DND-41 (cell line): ENCODE measurements at regions not wholly inside any gene's neighbourhood (a gene's known extent, or its start where the extent isn't known, plus 50 kb on each side); places are given as distances from the start of the nearest gene placed in this dataset.

Experiments
- ATAC-seq: fragments of 200-7000 bp; cut with Tn5 transposase; 3 replicates; pipeline ENCODE4 v1.9.1; 2021; ENCODE audit warnings: low read depth; ENCODE audit not compliant: insufficient read depth
- DNase-seq: peaks from one replicate; pipeline ENCODE4 v3.0.0-alpha.2; 2020
- H2AFZ ChIP-seq: 2 replicates; pipeline ENCODE4 v1.6.0; 2012; ENCODE audit warnings: low read depth, low read length
- H3K27ac ChIP-seq: 2 replicates; pipeline ENCODE4 v1.5.1; 2012; ENCODE audit warnings: low read length, inconsistent platforms
- H3K27me3 ChIP-seq: fragments of 200-600 bp; sonication (generic); 2 replicates; pipeline ENCODE4 v1.6.0; 2012; ENCODE audit warnings: low read length, mild to moderate bottlenecking, inconsistent platforms; ENCODE audit not compliant: insufficient read depth, poor library complexity
- H3K36me3 ChIP-seq: 2 replicates; pipeline ENCODE4 v1.5.1; 2012; ENCODE audit warnings: low read length, inconsistent platforms; ENCODE audit not compliant: insufficient read depth
- H3K4me1 ChIP-seq: 2 replicates; pipeline ENCODE4 v1.5.1; 2012; ENCODE audit warnings: mild to moderate bottlenecking, low read length; ENCODE audit not compliant: insufficient read depth
- H3K4me2 ChIP-seq: 2 replicates; pipeline ENCODE4 v1.6.0; 2012; ENCODE audit warnings: mild to moderate bottlenecking, moderate library complexity, low read length, inconsistent platforms; ENCODE audit not compliant: insufficient read depth
- H3K4me3 ChIP-seq, 2 experiments: fragments of 200-600 bp in 1 of 2; shearing (Covaris generic) in 1 of 2; 2 replicates each; pipeline ENCODE4 v1.5.1; 2012 to 2016; ENCODE audit warnings: inconsistent platforms in 2 of 2, low read length in 2 of 2, mild to moderate bottlenecking in 2 of 2, low read depth in 1 of 2, moderate library complexity in 1 of 2
- H3K79me2 ChIP-seq: 2 replicates; pipeline ENCODE4 v1.6.0; 2012; ENCODE audit warnings: low read length, inconsistent platforms; ENCODE audit not compliant: insufficient read depth
- H3K9ac ChIP-seq: 2 replicates; pipeline ENCODE4 v1.6.0; 2012; ENCODE audit warnings: low read depth, mild to moderate bottlenecking, inconsistent platforms, low read length, moderate library complexity
- H3K9me3 ChIP-seq: 2 replicates; pipeline ENCODE4 v1.5.1; 2012; ENCODE audit warnings: low read length, moderate library complexity, mild to moderate bottlenecking, inconsistent platforms; ENCODE audit not compliant: insufficient read depth, severe bottlenecking
- H4K20me1 ChIP-seq: 2 replicates; pipeline ENCODE4 v1.6.0; 2012; ENCODE audit warnings: low read length; ENCODE audit not compliant: insufficient read depth
- CTCF ChIP-seq: IDR thresholded peaks from 2 replicates; pipeline ENCODE4 v1.5.1; 2012; ENCODE audit warnings: borderline replicate concordance, low read length, moderate library complexity, mild to moderate bottlenecking; ENCODE audit not compliant: poor library complexity, severe bottlenecking; ENCODE audit errors: extremely low read depth
- EZH2 ChIP-seq: IDR thresholded peaks from 3 replicates; pipeline ENCODE4 v1.6.1; 2012; ENCODE audit warnings: borderline replicate concordance, low read depth, mild to moderate bottlenecking, moderate library complexity, low read length, inconsistent platforms; ENCODE audit not compliant: severe bottlenecking

GRCh38 chr5:116686438-116686837 is 111.8 kb upstream of the SEMA6A start:
- ATAC-seq, result no peak
- DNase-seq, result no peak
- TF ChIP-seq EZH2 (no peak), CTCF (no peak)
- Histone ChIP-seq H3K9me3 (no peaks in the 10 kb centered on the region), H3K27ac (no peak overlapping the region), H3K4me2 (no peak overlapping the region), H3K79me2 (no peaks in the 10 kb centered on the region), H2AFZ (no peak overlapping the region), H3K36me3 (no peaks in the 10 kb centered on the region), H3K27me3 (no peaks in the 10 kb centered on the region), H4K20me1 (no peaks in the 10 kb centered on the region), H3K4me3 (no peak overlapping the region), H3K9ac (no peak overlapping the region), H3K4me1 (no peaks in the 10 kb centered on the region)

DNA sequence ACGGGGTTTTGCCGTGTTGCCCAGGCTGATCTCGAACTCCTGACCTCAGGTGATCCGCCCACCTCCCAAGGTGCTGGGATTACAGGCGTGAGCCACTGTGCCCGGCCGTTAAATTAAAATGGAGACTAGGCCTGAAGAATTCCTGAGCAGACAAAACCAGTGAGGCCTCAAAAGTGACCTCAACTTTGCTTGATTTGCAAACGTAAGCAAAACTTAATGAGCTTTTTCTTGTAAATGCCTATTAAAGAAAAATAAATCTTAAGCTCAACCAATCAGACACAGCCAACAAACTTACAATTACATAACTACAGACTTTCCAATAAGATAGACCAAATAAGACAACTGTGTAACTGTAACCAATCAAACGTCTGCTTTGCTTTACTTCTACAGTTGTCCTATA is 111.3 kb upstream of the SEMA6A start:
- H3K27me3 ChIP-seq, result no peaks in the 10 kb centered on the region
- H3K79me2 ChIP-seq, result no peaks in the 10 kb centered on the region
- no peak for TF ChIP-seq CTCF
- no peak for TF ChIP-seq EZH2
- no peak overlapping the region for H3K4me3 ChIP-seq
- no peaks in the 10 kb centered on the region for H3K9me3 ChIP-seq
- H3K4me1 ChIP-seq, result no peaks in the 10 kb centered on the region
- no peak overlapping the region for H3K27ac ChIP-seq
- no peaks in the 10 kb centered on the region for H3K36me3 ChIP-seq
- H3K9ac ChIP-seq, result no peak overlapping the region
- ATAC-seq (no peak), DNase-seq (no peak)
- H2AFZ ChIP-seq, result no peak overlapping the region
- H3K4me2 ChIP-seq, result no peak overlapping the region
- H4K20me1 ChIP-seq, result no peaks in the 10 kb centered on the region

- H3K27me3 ChIP-seq, result no peaks in the 10 kb centered on the region
- no peaks in the 10 kb centered on the region for H3K9me3 ChIP-seq
- H3K79me2 ChIP-seq, result no peaks in the 10 kb centered on the region
- no peak overlapping the region for H3K4me3 ChIP-seq
- no peaks in the 10 kb centered on the region for H4K20me1 ChIP-seq
- no peak overlapping the region for H3K4me2 ChIP-seq
- no peak for ATAC-seq
- TF ChIP-seq EZH2, result no peak
- TF ChIP-seq CTCF, result no peak
- no peak overlapping the region for H2AFZ ChIP-seq
- H3K36me3 ChIP-seq, result no peaks in the 10 kb centered on the region
- no peak overlapping the region for H3K9ac ChIP-seq
- no peak for DNase-seq
- no peaks in the 10 kb centered on the region for H3K4me1 ChIP-seq
- H3K27ac ChIP-seq, result no peak overlapping the region
These were observed 110.4 kb upstream of the SEMA6A start for GRCh38 chr5:116685069-116685468.

DNA sequence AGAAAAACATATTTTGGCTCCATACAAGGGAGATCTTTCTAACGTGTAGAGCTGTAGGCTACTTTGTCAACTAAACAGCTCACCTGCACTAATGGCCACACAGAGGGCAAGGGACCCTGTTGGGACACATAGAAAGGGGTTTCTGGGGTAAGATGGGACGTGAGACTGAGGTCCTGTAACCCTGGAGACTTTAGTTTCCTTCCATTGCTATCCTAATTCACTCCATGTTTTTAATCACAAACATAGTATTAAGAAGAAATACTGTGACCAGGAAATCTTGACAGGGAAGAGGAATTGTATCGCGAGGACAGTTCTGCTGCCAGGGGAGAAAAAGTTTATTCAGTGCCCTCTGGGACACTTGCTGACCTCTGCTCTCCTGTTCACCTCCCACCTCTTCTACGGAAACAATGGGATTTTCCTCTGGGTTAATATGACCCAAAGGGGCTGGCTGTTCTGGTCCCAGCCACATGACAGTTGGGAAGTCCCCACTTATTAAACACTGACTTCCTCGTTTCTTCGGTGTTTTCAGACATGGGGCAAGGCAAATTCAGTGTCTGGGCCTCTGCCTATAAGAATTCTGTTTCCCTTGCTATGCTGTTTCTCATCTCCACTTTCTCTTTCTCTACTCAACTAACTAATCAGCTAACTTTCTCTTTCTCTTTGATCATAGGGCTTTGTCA is 106.9 kb upstream of the SEMA6A start:
- no peak for DNase-seq
- Histone ChIP-seq H3K36me3 (no peaks in the 10 kb centered on the region), H3K4me3 (no peak overlapping the region), H4K20me1 (no peaks in the 10 kb centered on the region), H3K4me1 (no peaks in the 10 kb centered on the region), H3K4me2 (no peak overlapping the region), H3K27me3 (no peaks in the 10 kb centered on the region), H2AFZ (no peak overlapping the region), H3K9ac (no peak overlapping the region), H3K79me2 (no peaks in the 10 kb centered on the region), H3K27ac (no peak overlapping the region), H3K9me3 (no peaks in the 10 kb centered on the region)
- no peak for TF ChIP-seq CTCF
- TF ChIP-seq EZH2, result no peak
- no peak for ATAC-seq
